DOHH2 (cell line): ENCODE measurements at regions not wholly inside any gene's neighbourhood (a gene's known extent, or its start where the extent isn't known, plus 50 kb on each side); places are given as distances from the start of the nearest gene placed in this dataset.

Source experiments
- EZH2phosphoT487 ChIP-seq: fragments of 200-600 bp; sonication (generic); IDR thresholded peaks from 2 replicates; pipeline ENCODE4 v1.6.1; 2017; ENCODE audit warnings: borderline replicate concordance, mild to moderate bottlenecking, antibody characterized with exemption, low read length, moderate library complexity, mixed read lengths
- TF ChIP-seq, protein P1 (sequence below): fragments of 200-600 bp; sonication (generic); IDR thresholded peaks from one replicate; pipeline ENCODE4 v1.5.1; 2014; ENCODE audit warnings: antibody characterized with exemption, mild to moderate bottlenecking, low read depth, low read length; ENCODE audit not compliant: poor library complexity, severe bottlenecking

- TF ChIP-seq, protein P1, sequence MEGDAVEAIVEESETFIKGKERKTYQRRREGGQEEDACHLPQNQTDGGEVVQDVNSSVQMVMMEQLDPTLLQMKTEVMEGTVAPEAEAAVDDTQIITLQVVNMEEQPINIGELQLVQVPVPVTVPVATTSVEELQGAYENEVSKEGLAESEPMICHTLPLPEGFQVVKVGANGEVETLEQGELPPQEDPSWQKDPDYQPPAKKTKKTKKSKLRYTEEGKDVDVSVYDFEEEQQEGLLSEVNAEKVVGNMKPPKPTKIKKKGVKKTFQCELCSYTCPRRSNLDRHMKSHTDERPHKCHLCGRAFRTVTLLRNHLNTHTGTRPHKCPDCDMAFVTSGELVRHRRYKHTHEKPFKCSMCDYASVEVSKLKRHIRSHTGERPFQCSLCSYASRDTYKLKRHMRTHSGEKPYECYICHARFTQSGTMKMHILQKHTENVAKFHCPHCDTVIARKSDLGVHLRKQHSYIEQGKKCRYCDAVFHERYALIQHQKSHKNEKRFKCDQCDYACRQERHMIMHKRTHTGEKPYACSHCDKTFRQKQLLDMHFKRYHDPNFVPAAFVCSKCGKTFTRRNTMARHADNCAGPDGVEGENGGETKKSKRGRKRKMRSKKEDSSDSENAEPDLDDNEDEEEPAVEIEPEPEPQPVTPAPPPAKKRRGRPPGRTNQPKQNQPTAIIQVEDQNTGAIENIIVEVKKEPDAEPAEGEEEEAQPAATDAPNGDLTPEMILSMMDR, result no peak
- no peak for TF ChIP-seq EZH2phosphoT487
Measured at GRCh38 chr15:38115121-38115520, 137.5 kb upstream of the SPRED1 start.
